ENCODE measurements at regions not wholly inside any gene's neighbourhood (a gene's known extent, or its start where the extent isn't known, plus 50 kb on each side); places are given as distances from the start of the nearest gene placed in this dataset.

DNA sequence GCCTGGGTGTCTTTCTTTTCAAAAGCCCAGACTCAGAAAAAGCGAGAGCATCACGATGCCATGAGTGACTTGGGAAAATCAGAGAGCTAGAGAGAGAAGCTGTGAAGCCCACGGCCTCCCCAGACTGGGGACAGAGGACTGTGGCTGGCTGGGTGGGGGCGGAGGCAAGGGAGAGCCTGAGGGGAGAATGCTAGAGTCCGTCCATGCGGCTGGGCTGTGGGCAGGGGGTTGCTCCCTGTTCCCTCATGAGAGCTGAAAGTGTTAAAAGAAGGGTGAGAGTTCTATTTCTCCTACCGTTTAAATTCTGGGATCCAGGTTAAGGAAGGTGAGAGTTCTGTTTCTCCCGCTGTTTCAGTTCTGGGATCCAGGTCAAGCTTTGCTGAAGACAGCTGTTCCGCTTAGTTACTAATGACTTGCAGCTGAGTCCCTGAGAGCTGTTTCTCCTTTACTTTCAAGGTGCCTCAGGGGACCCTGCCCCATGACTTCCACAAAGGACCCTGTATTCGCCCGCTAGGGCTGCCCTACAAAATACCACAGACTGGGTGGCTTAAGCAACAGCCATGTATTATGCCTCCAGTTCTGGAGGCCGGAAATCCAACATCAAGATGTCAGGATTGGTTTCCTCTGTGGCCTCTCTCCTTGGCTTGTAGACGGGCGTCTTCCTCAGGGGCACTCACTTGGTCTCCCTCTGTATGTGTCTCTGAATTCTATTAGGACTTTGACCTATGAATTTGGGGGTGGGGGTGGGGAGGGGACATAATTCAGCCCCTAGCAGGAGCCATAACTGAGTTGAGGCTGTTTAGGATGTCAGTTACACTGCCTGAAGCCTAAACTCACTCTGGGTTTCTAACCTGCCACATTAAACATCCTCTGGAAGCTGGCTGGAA lies 127.0 kb downstream of the PXDC1 start:
- H3K4me1 Mint-ChIP-seq (ENCODE audit: unreplicated experiment): peaks cover 17% of the 10 kb centered on the region
- TF ChIP-seq, protein P1, sequence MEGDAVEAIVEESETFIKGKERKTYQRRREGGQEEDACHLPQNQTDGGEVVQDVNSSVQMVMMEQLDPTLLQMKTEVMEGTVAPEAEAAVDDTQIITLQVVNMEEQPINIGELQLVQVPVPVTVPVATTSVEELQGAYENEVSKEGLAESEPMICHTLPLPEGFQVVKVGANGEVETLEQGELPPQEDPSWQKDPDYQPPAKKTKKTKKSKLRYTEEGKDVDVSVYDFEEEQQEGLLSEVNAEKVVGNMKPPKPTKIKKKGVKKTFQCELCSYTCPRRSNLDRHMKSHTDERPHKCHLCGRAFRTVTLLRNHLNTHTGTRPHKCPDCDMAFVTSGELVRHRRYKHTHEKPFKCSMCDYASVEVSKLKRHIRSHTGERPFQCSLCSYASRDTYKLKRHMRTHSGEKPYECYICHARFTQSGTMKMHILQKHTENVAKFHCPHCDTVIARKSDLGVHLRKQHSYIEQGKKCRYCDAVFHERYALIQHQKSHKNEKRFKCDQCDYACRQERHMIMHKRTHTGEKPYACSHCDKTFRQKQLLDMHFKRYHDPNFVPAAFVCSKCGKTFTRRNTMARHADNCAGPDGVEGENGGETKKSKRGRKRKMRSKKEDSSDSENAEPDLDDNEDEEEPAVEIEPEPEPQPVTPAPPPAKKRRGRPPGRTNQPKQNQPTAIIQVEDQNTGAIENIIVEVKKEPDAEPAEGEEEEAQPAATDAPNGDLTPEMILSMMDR (IDR thresholded peaks at IDR 0.05): no peak
- no peaks in the 10 kb centered on the region for H3K9me3 Mint-ChIP-seq (ENCODE audit: unreplicated experiment)
- H3K4me3 Mint-ChIP-seq (ENCODE audit: unreplicated experiment): no peak overlapping the region
- H3K36me3 Mint-ChIP-seq (ENCODE audit: unreplicated experiment): no peaks in the 10 kb centered on the region
- no peaks in the 10 kb centered on the region for H3K27me3 Mint-ChIP-seq (ENCODE audit: unreplicated experiment)
- peak; percentile 65 for DNase-seq (ENCODE audit: extremely low spot score, unreplicated experiment)
- no peak overlapping the region for H3K27ac Mint-ChIP-seq (ENCODE audit: unreplicated experiment)

DNA sequence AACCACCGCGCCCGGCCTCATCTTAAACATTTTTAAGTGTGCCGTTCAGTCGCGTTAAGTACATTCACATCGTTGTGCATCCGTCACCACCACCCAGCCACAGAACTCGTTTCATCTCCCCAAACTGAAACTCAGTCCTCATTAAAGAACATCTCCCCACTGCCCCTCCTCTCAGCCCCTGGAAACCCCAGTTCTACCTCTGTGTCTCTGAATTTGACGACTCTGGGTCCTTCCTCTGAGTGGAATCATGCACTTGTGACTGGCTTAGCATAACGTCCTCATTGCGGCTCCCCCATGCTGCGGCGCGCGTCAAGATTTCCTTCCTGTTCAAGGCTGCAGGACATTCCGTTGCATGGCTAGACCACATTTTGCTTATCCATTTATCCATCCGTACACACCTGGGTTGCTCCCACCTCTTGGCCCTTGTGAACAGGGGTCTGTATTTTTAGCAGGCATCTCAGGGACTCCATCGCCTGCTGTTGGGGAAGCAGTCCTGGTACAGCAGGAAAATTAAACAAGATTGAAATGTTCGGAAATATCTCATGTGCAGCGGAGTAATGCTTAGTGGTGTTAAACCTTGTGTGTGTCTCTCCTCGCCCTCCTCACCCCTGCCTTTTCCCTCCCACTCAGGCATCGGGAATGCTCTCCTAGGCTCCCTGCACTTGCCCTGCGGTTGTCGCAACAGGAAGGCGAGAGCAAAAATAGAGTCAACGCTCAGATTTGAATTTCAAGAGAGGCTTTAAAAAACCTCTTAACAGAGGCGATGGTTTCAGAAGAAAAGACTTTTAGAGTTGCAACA lies 127.9 kb downstream of the PXDC1 start:
- Mint-ChIP-seq H3K9me3 (ENCODE audit: unreplicated experiment) (no peaks in the 10 kb centered on the region), H3K4me1 (ENCODE audit: unreplicated experiment) (peaks cover 17% of the 10 kb centered on the region), H3K27me3 (ENCODE audit: unreplicated experiment) (no peaks in the 10 kb centered on the region), H3K27ac (ENCODE audit: unreplicated experiment) (no peak overlapping the region), H3K4me3 (ENCODE audit: unreplicated experiment) (no peak overlapping the region), H3K36me3 (ENCODE audit: unreplicated experiment) (no peaks in the 10 kb centered on the region)
- TF ChIP-seq, protein P1 (IDR thresholded peaks at IDR 0.05): no peak
- peak; percentile 62 for DNase-seq (ENCODE audit: extremely low spot score, unreplicated experiment)

DNA sequence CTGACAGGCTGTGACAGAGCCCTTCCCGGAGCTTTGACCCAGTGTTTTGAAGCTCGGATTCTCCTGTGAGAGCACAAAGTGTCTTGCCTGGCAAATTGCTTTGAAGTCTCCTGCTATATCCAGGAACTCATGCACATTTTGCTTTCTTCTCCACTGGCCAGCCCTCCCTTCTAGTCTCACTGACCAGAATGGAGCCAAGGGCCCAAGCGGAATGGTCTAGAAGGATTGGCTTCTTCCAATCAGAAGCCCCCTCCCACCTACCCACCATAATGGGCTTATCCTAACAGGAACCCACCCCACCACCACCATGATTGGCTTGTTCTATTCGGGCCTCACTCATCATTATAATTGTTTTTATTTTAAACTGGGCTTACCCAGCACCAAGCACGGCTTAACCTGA lies 130.1 kb downstream of the PXDC1 start:
- peaks cover 11% of the 10 kb centered on the region for H3K4me1 Mint-ChIP-seq (ENCODE audit: unreplicated experiment)
- no peaks in the 10 kb centered on the region for H3K9me3 Mint-ChIP-seq (ENCODE audit: unreplicated experiment)
- H3K27ac Mint-ChIP-seq (ENCODE audit: unreplicated experiment): no peak overlapping the region
- TF ChIP-seq, protein P1 (IDR thresholded peaks at IDR 0.05): no peak
- H3K4me3 Mint-ChIP-seq (ENCODE audit: unreplicated experiment): no peak overlapping the region
- peak; percentile 32 for DNase-seq (ENCODE audit: extremely low spot score, unreplicated experiment)
- H3K27me3 Mint-ChIP-seq (ENCODE audit: unreplicated experiment): no peaks in the 10 kb centered on the region
- H3K36me3 Mint-ChIP-seq (ENCODE audit: unreplicated experiment): no peaks in the 10 kb centered on the region

DNA sequence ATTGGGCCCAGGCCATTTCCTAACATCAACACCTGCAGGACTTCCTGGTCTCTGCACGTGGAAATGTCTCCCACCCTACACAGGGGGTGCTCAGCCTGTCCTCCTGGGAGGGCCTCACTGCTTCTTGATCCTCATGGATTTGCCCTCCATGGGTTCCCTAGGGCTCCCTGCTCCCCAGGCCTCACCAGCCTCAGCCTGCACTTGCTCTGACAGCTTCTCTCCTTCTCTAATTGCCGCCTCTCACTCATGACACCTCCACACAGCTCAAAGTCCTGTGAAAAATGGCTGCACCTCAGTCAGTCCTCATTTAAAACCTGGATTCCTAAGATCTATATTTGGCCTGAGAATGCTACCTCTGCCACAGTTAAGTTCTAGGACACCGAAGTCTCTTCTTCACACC lies 130.6 kb downstream of the PXDC1 start:
- TF ChIP-seq, protein P1 (IDR thresholded peaks at IDR 0.05): no peak
- Mint-ChIP-seq H3K27me3 (ENCODE audit: unreplicated experiment) (no peaks in the 10 kb centered on the region), H3K4me1 (ENCODE audit: unreplicated experiment) (peaks cover 11% of the 10 kb centered on the region), H3K36me3 (ENCODE audit: unreplicated experiment) (no peaks in the 10 kb centered on the region), H3K4me3 (ENCODE audit: unreplicated experiment) (no peak overlapping the region), H3K9me3 (ENCODE audit: unreplicated experiment) (no peaks in the 10 kb centered on the region), H3K27ac (ENCODE audit: unreplicated experiment) (no peak overlapping the region)
- peak; percentile 62 for DNase-seq (ENCODE audit: extremely low spot score, unreplicated experiment)

DNA sequence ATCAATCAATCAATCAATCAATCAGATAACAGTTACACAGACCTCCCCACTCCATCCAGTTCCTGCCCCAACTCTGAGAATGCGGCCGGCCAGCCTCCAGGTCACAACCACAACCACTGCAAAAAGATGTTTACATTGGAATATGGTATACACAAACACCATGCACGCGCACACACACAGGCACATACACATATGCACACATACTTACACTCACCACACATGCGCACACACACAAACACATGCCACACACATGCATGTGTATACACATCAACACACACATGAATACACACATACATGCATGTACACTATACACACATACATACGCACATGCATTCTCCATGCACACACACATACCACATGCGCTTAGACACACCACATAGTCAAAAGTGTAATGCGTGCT lies 131.1 kb downstream of the PXDC1 start:
- Mint-ChIP-seq H3K36me3 (ENCODE audit: unreplicated experiment) (no peaks in the 10 kb centered on the region), H3K4me3 (ENCODE audit: unreplicated experiment) (no peak overlapping the region), H3K27ac (ENCODE audit: unreplicated experiment) (no peak overlapping the region), H3K9me3 (ENCODE audit: unreplicated experiment) (no peaks in the 10 kb centered on the region), H3K27me3 (ENCODE audit: unreplicated experiment) (no peaks in the 10 kb centered on the region), H3K4me1 (ENCODE audit: unreplicated experiment) (peaks cover 11% of the 10 kb centered on the region)
- DNase-seq (ENCODE audit: extremely low spot score, unreplicated experiment): peak; percentile 68
- TF ChIP-seq, protein P1 (IDR thresholded peaks at IDR 0.05): no peak
